ENCODE measurements at regions not wholly inside any gene's neighbourhood (a gene's known extent, or its start where the extent isn't known, plus 50 kb on each side); places are given as distances from the start of the nearest gene placed in this dataset.
A peak's percentile ranks its signal among the peaks of the same experiment; 100 is the strongest.
"Not testable (repeated sequence)": the region's sequence is repeated elsewhere in the genome, so short reads cannot be mapped to it uniquely, and the experiment has no call there.

GRCh38 chr10:60511477-60512229 is 122.0 kb upstream of the ANK3 start:
- DNase-seq = no peak

GRCh38 chr10:60508831-60509230 is 119.2 kb upstream of the ANK3 start:
- DNase-seq = no peak

- DNase-seq = peak in 1 of 14 donors; percentile 31
These were observed 118.4 kb upstream of the ANK3 start for GRCh38 chr10:60508037-60508436.

- DNase-seq = no peak
These were observed 112.9 kb upstream of the ANK3 start for GRCh38 chr10:60502621-60503020.

GRCh38 chr10:60498985-60499384 is 109.3 kb upstream of the ANK3 start:
- no peak for DNase-seq

- DNase-seq = no peak
These were observed 107.7 kb upstream of the ANK3 start for GRCh38 chr10:60497364-60497763.

GRCh38 chr10:60496181-60496580 is 106.5 kb upstream of the ANK3 start:
- DNase-seq = no peak

GRCh38 chr10:60495338-60496055 is 105.8 kb upstream of the ANK3 start:
- no peak for DNase-seq

GRCh38 chr10:60494774-60495173 is 105.1 kb upstream of the ANK3 start:
- no peak for DNase-seq

GRCh38 chr10:60491162-60491561 is 101.5 kb upstream of the ANK3 start:
- DNase-seq = no peak

- DNase-seq = no peak
These were observed 100.3 kb upstream of the ANK3 start for GRCh38 chr10:60490013-60490412.

- DNase-seq = no peak
These were observed 98.5 kb upstream of the ANK3 start for GRCh38 chr10:60488111-60488669.

GRCh38 chr10:60487543-60487942 is 97.9 kb upstream of the ANK3 start:
- no peak for DNase-seq

- DNase-seq = no peak
These were observed 95.3 kb upstream of the ANK3 start for GRCh38 chr10:60485025-60485424.

- peak in 3 of 14 donors; percentile 2 to 87 (median 15) for DNase-seq
These were observed 91.3 kb upstream of the ANK3 start for GRCh38 chr10:60480865-60481563.

GRCh38 chr10:60479305-60480020 is 89.8 kb upstream of the ANK3 start:
- DNase-seq = no peak

GRCh38 chr10:60476451-60476850 is 86.8 kb upstream of the ANK3 start:
- DNase-seq = no peak

GRCh38 chr10:60473557-60473956 is 83.9 kb upstream of the ANK3 start:
- no peak for DNase-seq

GRCh38 chr10:60470091-60470490 is 80.4 kb upstream of the ANK3 start:
- no peak for DNase-seq

- not testable (repeated sequence) for DNase-seq
These were observed 79.5 kb upstream of the ANK3 start for GRCh38 chr10:60469147-60469546.

GRCh38 chr10:60467202-60467546 is 77.5 kb upstream of the ANK3 start:
- DNase-seq = no peak
